Activated CD4-positive, alpha-beta T cell treated with anti-CD3 and anti-CD28 coated beads for 48 hours (primary cell): ENCODE measurements at regions not wholly inside any gene's neighbourhood (a gene's known extent, or its start where the extent isn't known, plus 50 kb on each side); places are given as distances from the start of the nearest gene placed in this dataset.
"Not testable (repeated sequence)": the region's sequence is repeated elsewhere in the genome, so short reads cannot be mapped to it uniquely, and the experiment has no call there.

Experiments used
- DNase-seq: peaks from one replicate; pipeline ENCODE4 v3.0.0-alpha.2; 2020

GRCh38 chr3:59404851-59405250 lies 355.0 kb upstream of the CFAP20DC start:
- no peak for DNase-seq

GRCh38 chr3:59404064-59404463 lies 354.2 kb upstream of the CFAP20DC start:
- no peak for DNase-seq

- no peak for DNase-seq
These were observed 352.1 kb upstream of the CFAP20DC start for GRCh38 chr3:59401924-59402323.

- no peak for DNase-seq
These were observed 342.3 kb upstream of the CFAP20DC start for GRCh38 chr3:59392116-59392515.

GRCh38 chr3:59391131-59391530 lies 341.3 kb upstream of the CFAP20DC start:
- DNase-seq: no peak

- peak; percentile 40 for DNase-seq
These were observed 338.9 kb upstream of the CFAP20DC start for GRCh38 chr3:59388555-59389270.

- DNase-seq: no peak
These were observed 336.3 kb upstream of the CFAP20DC start for GRCh38 chr3:59386165-59386564.

GRCh38 chr3:59385547-59385946 lies 335.7 kb upstream of the CFAP20DC start:
- DNase-seq: no peak

GRCh38 chr3:59381282-59381681 lies 331.5 kb upstream of the CFAP20DC start:
- no peak for DNase-seq

- DNase-seq: no peak
These were observed 330.3 kb upstream of the CFAP20DC start for GRCh38 chr3:59380146-59380545.

- DNase-seq: no peak
These were observed 325.0 kb upstream of the CFAP20DC start for GRCh38 chr3:59374818-59375211.

GRCh38 chr3:59374091-59374817 lies 324.4 kb upstream of the CFAP20DC start:
- DNase-seq: no peak

- DNase-seq: no peak
These were observed 322.5 kb upstream of the CFAP20DC start for GRCh38 chr3:59372346-59372745.

- no peak for DNase-seq
These were observed 319.3 kb upstream of the CFAP20DC start for GRCh38 chr3:59368900-59369675.

GRCh38 chr3:59367150-59367549 lies 317.3 kb upstream of the CFAP20DC start:
- DNase-seq: no peak

- no peak for DNase-seq
These were observed 316.4 kb upstream of the CFAP20DC start for GRCh38 chr3:59366218-59366617.

- DNase-seq: no peak
These were observed 314.7 kb upstream of the CFAP20DC start for GRCh38 chr3:59364496-59364895.

- DNase-seq: not testable (repeated sequence)
These were observed 310.5 kb upstream of the CFAP20DC start for GRCh38 chr3:59360312-59360711.

- no peak for DNase-seq
These were observed 291.6 kb upstream of the CFAP20DC start for GRCh38 chr3:59341459-59341858.

- no peak for DNase-seq
These were observed 290.0 kb upstream of the CFAP20DC start for GRCh38 chr3:59339818-59340217.

GRCh38 chr3:59338934-59339333 lies 289.1 kb upstream of the CFAP20DC start:
- DNase-seq: no peak

- no peak for DNase-seq
These were observed 285.5 kb upstream of the CFAP20DC start for GRCh38 chr3:59335338-59335737.

- no peak for DNase-seq
These were observed 284.8 kb upstream of the CFAP20DC start for GRCh38 chr3:59334585-59334984.

GRCh38 chr3:59327376-59327808 lies 277.6 kb upstream of the CFAP20DC start:
- no peak for DNase-seq
